ENCODE measurements at regions not wholly inside any gene's neighbourhood (a gene's known extent, or its start where the extent isn't known, plus 50 kb on each side); places are given as distances from the start of the nearest gene placed in this dataset.
"Not testable (repeated sequence)": the region's sequence is repeated elsewhere in the genome, so short reads cannot be mapped to it uniquely, and the experiment has no call there.

DNA sequence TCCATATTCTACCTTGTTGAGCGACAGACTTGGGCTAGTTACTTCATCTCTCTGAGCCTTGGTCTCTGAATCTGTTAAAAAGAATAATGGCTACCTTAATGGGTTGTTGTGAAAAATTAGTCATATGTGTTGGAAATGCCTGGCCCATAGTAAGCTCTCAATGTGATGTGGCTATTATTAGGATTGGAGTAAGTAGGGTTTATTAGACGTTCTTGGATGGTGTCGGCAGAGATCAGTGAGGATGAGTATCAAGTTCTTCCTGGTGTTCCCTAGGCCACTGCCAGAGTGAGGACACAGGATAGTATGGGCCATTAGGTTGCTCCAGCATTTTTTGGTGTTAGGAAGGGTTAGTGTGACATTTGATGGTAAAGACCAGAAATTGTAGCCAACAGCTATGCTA, 121.1 kb upstream of the DUSP10 start:
- TF ChIP-seq, protein P1, sequence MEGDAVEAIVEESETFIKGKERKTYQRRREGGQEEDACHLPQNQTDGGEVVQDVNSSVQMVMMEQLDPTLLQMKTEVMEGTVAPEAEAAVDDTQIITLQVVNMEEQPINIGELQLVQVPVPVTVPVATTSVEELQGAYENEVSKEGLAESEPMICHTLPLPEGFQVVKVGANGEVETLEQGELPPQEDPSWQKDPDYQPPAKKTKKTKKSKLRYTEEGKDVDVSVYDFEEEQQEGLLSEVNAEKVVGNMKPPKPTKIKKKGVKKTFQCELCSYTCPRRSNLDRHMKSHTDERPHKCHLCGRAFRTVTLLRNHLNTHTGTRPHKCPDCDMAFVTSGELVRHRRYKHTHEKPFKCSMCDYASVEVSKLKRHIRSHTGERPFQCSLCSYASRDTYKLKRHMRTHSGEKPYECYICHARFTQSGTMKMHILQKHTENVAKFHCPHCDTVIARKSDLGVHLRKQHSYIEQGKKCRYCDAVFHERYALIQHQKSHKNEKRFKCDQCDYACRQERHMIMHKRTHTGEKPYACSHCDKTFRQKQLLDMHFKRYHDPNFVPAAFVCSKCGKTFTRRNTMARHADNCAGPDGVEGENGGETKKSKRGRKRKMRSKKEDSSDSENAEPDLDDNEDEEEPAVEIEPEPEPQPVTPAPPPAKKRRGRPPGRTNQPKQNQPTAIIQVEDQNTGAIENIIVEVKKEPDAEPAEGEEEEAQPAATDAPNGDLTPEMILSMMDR (IDR thresholded peaks at IDR 0.05) = no peak
- Histone ChIP-seq H3K27me3 (no peaks in the 10 kb centered on the region), H3K9me3 (no peaks in the 10 kb centered on the region), H3K36me3 (no peaks in the 10 kb centered on the region), H3K4me3 (no peak overlapping the region), H3K4me1 (no peaks in the 10 kb centered on the region), H3K9ac (ENCODE audit: low read depth in 2 of 2, low read length in 2 of 2) (no peak overlapping the region), H3K27ac (no peak overlapping the region)
- DNase-seq = no peak
- intact Hi-C loops (cut with DNase I) = no loop called here

- TF ChIP-seq, protein P1 (IDR thresholded peaks at IDR 0.05) = no peak
- Histone ChIP-seq H3K9me3 (no peaks in the 10 kb centered on the region), H3K36me3 (no peaks in the 10 kb centered on the region), H3K27me3 (no peaks in the 10 kb centered on the region), H3K4me1 (no peaks in the 10 kb centered on the region), H3K4me3 (no peak overlapping the region), H3K27ac (no peak overlapping the region), H3K9ac (ENCODE audit: low read depth in 2 of 2, low read length in 2 of 2) (no peak overlapping the region)
- DNase-seq = no peak
- intact Hi-C loops (cut with DNase I) = no loop called here
These were observed 117.1 kb upstream of the DUSP10 start for GRCh38 chr1:221858818-221859611.

GRCh38 chr1:221857094-221857444, 115.2 kb upstream of the DUSP10 start:
- H3K4me1 ChIP-seq; H3K9me3 ChIP-seq; intact Hi-C loops (cut with DNase I); H3K27ac ChIP-seq; H3K9ac ChIP-seq (ENCODE audit: low read depth in 2 of 2, low read length in 2 of 2); H3K4me3 ChIP-seq; H3K27me3 ChIP-seq; H3K36me3 ChIP-seq; DNase-seq: not testable (repeated sequence)

- Histone ChIP-seq H3K36me3 (no peaks in the 10 kb centered on the region), H3K4me3 (no peak overlapping the region), H3K9me3 (no peaks in the 10 kb centered on the region), H3K9ac (ENCODE audit: low read depth in 2 of 2, low read length in 2 of 2) (no peak overlapping the region), H3K27me3 (no peaks in the 10 kb centered on the region), H3K27ac (no peak overlapping the region), H3K4me1 (no peaks in the 10 kb centered on the region)
- no peak for DNase-seq
- TF ChIP-seq, protein P1 (IDR thresholded peaks at IDR 0.05) = no peak
- intact Hi-C loops (cut with DNase I) = no loop called here
These were observed 114.6 kb upstream of the DUSP10 start for GRCh38 chr1:221856228-221857093.

DNA sequence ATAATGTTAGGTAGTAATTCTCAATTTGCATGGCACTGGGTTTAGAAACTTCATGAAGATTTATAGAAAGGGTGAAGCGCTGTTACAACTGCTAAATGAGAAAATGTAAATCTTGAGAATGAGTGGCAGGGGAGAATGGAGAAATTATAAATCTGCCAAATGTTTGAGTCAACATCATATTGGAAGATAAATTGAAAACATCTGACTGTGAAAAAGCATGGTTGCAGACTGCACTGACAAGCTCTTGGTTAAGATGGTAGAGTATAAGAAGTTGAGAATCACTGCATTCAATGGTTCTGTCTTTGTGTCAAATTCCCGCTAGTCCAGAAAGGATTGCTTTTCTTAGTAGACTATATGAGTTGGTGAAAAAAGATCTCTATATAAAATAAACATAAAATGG, 113.3 kb upstream of the DUSP10 start:
- no peak for DNase-seq
- TF ChIP-seq, protein P1 (IDR thresholded peaks at IDR 0.05) = no peak
- intact Hi-C loops (cut with DNase I) = no loop called here

GRCh38 chr1:221851336-221851735, 109.4 kb upstream of the DUSP10 start:
- DNase-seq = no peak
- TF ChIP-seq, protein P1 (IDR thresholded peaks at IDR 0.05) = no peak
- no peaks in the 10 kb centered on the region for H3K4me1 ChIP-seq
- no peaks in the 10 kb centered on the region for H3K36me3 ChIP-seq
- no peaks in the 10 kb centered on the region for H3K9me3 ChIP-seq
- intact Hi-C loops (cut with DNase I) = no loop called here
- no peak overlapping the region for H3K27ac ChIP-seq
- H3K9ac ChIP-seq (ENCODE audit: low read depth in 2 of 2, low read length in 2 of 2) = no peak overlapping the region
- no peaks in the 10 kb centered on the region for H3K27me3 ChIP-seq
- no peak overlapping the region for H3K4me3 ChIP-seq

More for the DNA sequence above, 113.3 kb upstream of the DUSP10 start:
- no peak overlapping the region for H3K9ac ChIP-seq (ENCODE audit: low read depth in 2 of 2, low read length in 2 of 2)
- no peaks in the 10 kb centered on the region for H3K36me3 ChIP-seq
- H3K4me3 ChIP-seq = no peak overlapping the region
- no peaks in the 10 kb centered on the region for H3K27me3 ChIP-seq
- no peak overlapping the region for H3K27ac ChIP-seq
- no peaks in the 10 kb centered on the region for H3K4me1 ChIP-seq
- no peaks in the 10 kb centered on the region for H3K9me3 ChIP-seq
